Lung microvascular endothelial cell (primary cell): ENCODE measurements at regions not wholly inside any gene's neighbourhood (a gene's known extent, or its start where the extent isn't known, plus 50 kb on each side); places are given as distances from the start of the nearest gene placed in this dataset.
"Not testable (repeated sequence)": the region's sequence is repeated elsewhere in the genome, so short reads cannot be mapped to it uniquely, and the experiment has no call there.

ENCODE experiments used
- DNase-seq, 2 donors: peaks; one replicate each; pipeline versions ENCODE4 v3.0.0 to v3.0.0-alpha.2; 2010; ENCODE audit warnings: low read depth in 2 of 2

DNA sequence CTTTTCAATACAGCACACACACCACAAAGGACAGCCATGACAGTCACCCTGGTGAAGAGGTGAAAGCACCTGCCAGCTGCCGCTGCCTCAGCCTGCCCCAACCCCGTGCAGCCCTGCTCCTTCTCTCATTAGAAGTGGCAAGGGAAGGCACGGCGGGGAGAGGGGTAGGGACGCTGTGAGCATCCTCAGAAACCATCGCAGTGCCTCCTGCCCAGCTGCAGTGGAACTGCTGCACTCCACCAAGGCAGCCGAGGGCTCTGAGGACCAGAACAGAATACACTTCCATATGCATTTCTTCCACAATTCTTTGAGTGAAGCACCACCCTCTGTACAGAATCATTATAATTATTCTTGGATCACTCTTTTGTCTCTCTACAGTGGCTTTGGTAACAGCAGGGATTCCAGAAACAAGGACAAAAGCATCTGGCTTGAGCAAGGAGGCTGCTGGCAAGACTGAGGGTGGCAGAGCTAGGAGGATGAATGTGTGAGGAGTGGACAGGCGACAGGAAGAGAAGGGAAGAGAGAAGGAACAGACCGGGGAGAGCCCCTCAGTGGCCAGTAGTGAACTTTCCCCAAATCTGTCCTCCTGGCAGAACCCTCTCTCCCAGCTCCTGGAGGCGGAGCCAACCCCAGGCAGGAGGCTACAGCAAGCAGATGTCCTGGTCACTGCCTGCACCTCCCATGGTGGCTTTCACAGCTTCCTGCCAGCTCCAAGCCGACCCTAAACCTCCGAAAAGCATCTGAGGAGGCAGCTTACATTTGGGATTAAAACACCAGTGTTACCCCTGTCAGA is 73.2 kb downstream of the MTNR1A start:
- no peak for DNase-seq

DNA sequence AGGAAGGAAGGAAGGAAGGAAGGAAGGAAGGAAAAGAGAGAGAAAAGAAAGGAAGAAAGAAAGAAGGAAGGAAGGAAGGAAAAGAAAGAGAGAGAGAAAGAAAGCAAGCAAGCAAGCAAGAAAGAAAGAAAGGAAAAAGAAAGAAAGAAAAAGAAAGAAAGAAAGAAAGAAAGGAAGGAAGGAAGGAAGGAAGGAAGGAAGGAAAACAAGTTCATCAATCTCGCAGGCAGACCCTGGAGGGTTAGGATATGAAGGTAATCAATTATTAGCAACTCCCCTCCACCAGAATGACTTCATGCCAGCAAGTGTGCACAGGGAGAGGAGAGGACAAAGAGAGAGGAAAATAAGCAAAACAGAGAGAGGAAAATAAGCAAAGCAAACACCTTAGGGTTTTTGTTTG is 80.2 kb downstream of the MTNR1A start:
- no peak for DNase-seq

DNA sequence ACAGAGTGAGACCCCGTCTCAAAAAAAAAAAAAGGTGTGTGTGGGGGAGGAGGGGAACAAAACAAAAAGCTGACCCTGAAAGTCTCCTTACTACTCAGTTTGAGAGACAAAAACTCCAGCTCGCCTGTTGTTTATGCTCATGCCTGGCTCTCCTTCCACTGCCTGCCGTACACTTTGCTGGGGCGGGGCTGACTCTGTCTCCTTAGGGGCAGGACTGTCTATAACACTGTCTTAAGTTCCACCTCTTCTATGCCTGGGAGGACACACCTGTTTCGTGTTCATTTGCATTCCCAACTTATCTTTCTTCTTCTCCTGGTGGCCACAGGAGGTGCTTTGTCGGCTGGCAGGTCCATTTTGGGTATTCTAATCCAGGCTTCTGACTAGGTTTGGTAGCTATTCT is 81.4 kb downstream of the MTNR1A start:
- DNase-seq: no peak

- peak; percentile 7 to 29 for DNase-seq
Measured at GRCh38 chr4:186472948-186473347, 82.4 kb downstream of the MTNR1A start.

DNA sequence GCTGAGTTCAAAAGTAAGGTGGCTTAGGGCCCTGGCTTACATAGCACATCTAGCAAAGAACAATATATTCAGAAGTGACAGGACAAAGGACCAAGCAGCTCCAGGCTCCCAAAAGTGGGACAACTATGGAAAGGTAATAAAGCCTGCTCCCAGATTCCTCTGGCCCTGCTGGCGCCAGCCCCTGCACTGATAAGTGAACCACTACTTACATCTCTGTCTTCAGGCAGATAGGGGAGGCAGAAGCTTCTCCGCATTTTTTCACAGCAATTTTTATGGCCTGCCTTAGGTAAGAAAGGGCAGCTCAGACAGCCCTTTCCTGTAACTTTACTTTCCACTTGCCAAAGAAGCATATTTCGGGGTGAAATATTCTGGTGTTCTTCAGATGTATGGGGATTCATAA is 83.9 kb downstream of the MTNR1A start:
- DNase-seq: no peak

DNA sequence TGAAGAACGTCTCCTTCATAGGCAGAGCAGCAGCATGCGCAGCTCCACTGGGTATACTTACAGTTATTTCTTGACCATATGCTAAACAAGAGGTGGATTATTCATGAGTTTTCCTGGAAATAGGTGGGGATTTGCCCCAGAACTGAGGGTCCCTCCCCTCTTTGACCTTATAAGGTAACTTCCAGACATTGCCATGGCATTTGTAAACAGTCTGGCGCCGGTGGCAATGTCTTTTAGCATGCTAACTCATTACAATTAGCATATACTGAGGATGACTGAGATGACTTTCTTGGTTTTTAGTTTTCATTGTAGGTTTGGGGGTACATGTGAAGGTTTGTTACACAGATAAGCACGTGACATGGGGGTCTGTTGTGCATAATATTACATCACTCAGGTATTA is 97.3 kb downstream of the MTNR1A start:
- no peak for DNase-seq

DNA sequence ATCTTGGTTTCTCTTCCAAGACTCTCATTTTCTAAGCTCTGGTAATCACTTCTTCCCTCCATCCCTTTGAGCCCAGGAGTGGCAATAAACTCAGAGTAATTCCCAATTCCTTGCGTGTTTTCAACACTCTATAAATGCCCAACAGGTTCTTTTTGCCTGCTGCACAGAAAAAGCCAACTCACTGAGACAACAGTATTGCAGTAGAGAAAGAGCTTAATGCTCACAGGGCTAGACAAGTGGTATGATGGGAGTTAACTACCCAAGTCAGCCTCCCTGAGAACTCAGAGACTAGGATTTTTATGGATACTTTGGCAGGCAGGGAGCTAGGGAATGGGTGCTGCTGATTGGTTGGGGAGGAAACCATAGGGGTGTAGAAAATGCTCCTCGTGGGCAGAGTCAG is 103.4 kb downstream of the MTNR1A start:
- no peak for DNase-seq

DNA sequence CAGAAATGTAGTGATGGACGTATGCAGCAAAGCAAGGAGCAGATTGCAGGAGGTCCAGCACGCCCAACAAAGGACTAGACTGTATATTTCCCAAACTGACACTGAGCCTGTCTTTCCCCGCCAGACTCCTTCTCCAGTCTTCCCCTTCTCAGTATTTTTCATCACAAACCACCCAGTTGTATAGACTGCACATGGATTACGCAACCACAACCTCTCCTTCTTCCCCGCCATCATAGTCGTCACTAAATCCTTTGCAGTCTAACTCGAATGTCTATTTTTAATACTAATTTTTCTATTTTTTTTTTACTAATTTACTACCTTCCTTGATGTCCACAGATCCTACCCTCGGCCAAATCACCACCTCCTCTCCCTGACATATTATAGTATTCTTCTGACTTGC is 105.4 kb downstream of the MTNR1A start:
- DNase-seq: no peak

DNA sequence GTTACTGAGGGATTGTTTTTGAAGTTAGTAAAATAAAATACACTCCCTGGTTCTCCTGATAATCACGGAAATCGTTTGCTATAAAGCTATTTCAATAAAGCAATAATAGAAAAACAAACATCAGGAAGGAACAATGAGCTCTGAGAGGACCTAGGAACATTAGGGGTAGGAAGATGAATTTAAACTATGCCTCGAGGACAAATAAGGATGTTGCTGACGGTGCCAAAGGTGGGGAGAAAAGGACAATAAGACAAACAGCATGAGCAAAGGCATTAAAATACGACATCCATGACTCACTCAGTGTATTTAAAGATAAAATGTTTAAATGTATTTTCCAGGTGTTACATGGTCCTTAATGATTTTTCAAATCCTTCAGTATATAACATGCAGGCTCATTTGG is 110.3 kb downstream of the MTNR1A start:
- DNase-seq: no peak

- DNase-seq: no peak
Measured at GRCh38 chr4:186441502-186441901, 113.9 kb downstream of the MTNR1A start.

DNA sequence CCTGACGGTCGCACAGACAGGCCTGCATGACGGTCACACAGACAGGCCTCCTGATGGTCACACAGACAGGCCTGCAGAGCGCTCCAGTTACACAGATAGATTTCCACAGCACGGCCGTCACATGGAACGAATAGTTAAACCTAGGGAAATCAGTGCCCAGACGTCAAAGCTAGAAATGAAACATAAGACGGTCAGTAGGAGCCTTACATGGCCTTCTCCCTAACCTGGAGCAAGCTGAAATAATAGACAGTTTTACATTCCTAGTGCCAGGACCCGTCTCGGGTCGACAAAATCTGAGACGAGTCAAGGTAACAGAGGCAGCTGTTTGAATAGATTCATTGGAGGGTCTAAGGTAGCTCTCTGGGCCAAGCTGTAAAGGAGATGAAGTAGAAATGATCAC is 126.9 kb downstream of the MTNR1A start:
- DNase-seq: no peak

GRCh38 chr4:186424745-186425144 is 130.6 kb downstream of the MTNR1A start:
- no peak for DNase-seq

GRCh38 chr4:186422296-186422695 is 133.1 kb downstream of the MTNR1A start:
- DNase-seq: no peak

GRCh38 chr4:186416451-186417060 is 138.8 kb downstream of the MTNR1A start:
- DNase-seq: no peak

DNA sequence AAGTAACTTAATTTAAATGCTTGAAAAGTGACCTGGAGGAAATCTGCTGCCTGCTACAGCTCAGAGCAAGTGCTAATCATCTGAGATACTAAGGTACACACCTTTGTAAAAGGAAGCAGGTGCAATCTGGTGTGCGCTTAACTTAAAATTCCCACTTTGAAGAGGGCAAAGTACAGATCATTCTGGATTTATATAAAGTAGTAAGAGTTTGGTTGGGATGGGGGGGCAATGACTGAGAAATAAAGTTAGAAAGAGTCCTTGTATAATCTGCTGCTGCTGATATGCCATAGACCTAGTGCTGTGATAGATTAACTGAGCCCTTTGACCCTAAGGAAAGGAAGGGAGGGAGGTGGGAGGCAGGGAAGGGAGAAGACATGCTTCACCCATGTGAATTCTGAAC is 141.0 kb downstream of the MTNR1A start:
- no peak for DNase-seq

DNA sequence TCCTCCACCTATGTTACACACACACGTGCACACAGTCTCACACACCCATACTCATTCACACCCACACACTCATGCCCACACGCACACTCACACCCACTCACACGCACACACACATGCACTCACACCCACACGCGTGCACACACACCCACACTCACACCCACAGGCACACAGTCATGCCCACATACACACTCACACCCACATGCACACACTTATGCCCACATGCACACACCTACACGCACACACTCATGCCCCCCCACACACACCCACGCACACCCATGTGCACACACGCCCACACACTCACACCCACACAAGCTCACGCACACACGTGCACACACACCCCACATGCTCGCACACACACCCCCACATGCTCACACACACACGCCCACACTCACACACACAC is 140.0 kb downstream of the F11 start:
- DNase-seq: no peak

DNA sequence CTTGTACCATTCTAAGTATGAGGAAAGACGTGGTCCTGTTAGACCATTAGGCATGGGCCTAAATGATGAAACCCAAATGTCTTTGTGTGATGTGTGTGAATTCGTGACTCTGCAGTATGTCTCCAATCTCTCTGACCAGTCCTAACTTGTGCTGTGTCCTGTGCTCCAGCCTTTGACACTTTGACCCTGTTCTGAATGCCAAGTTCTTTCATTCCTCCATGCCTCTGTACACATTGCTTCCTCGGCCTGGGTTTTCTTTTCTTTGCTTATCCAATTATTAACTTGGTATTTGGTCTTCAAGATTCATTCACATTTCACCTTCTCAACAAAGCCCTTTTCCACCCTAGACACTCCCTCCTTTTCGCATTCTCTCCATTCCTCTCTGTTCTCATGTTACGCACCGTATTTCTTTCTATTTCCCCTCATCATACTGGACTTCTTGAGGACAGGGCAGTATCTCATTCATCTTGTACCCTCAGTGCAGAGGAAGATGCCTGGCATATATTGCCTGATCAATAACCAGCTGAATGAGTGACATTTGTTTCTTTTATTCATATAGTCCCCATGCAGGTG is 138.7 kb downstream of the F11 start:
- no peak for DNase-seq

DNA sequence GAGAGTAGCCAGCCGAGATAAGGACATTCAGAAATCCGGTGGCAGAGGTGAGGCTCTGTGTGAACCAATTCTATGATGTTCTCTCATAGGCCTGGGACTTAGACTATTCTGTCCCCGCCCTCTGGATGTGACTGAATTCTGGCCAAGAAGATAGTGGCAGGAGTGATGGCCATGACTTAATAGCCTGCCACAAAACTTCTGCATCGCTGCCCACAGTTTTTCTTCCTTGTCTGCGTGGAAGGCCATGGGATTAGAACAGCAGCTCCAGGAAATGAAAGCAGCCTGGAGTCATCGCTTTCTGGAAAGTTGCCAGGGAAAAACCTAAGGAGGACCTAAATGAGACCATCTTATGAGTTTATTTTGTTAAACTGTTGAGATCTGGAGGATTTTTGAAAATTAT is 134.7 kb downstream of the F11 start:
- DNase-seq: peak in 1 of 2 donors; percentile 30

- DNase-seq: no peak
Measured at GRCh38 chr4:186392017-186392416, 126.0 kb downstream of the F11 start.

DNA sequence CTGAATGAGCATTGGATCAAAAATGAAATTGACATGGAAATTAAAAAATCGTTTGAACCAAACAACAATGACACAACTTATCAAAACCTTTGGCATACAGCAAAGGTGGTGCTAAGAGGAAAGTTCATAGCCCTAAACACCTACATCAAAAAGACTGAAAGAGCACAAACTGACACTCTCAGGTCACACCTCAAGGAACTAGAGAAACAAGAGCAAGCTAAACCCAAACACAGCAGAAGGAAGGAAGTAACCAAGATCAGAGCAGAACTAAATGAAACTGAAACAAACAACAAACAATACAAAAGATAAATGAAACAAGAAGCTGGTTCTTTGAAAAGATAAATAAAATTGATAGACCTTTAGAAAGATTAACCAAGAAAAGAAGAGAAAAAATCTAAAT is 118.3 kb downstream of the F11 start:
- DNase-seq: not testable (repeated sequence)

DNA sequence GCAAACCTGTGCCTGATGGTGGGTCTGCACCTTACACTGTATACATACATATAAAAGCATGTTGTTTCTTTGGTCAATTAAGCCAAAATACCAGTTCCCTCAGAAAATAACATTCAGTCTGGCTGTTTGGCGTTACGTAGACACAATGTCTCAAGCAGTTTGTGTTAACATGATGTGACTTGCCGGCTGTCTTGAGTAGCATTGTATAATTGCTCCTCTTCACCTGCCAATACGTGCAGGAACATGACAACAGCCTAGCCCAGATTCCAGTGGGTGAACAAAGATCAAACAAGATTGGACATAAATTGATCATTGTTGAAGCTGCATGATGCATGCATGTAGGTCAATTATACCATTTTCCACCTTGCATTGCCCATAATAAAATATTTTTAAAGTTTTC is 102.3 kb downstream of the F11 start:
- DNase-seq: no peak

DNA sequence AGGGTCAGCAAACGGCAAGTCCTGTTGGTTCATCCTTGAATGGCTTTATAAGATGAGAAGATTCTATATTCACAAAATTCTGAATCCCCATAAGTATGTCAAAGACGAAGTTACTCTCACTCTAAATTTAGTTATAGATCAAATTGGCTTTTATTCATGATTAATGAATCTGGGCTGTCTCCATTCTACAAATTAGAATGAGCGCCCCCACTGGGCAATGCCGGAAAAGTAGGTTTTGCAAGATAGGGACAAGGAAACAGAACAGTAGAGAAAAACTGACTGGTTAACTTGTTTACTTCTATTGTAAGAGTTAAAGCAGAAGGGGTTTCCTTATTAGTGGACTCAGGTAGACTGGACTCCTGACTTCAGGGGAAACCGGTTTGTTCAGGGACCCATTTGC is 100.3 kb downstream of the F11 start:
- no peak for DNase-seq

GRCh38 chr4:186363038-186363437 is 97.0 kb downstream of the F11 start:
- not testable (repeated sequence) for DNase-seq
